Activated CD4-positive, CD25-positive, alpha-beta regulatory T cell treated with anti-CD3 and anti-CD28 coated beads, Interleukin-2, amount 50 U/mL, for 72 hours (primary cell): ENCODE measurements at regions not wholly inside any gene's neighbourhood (a gene's known extent, or its start where the extent isn't known, plus 50 kb on each side); places are given as distances from the start of the nearest gene placed in this dataset.

ENCODE experiments used
- DNase-seq: peaks from one replicate; pipeline ENCODE4 v3.0.0; 2021

- no peak for DNase-seq
Measured at GRCh38 chr11:79896258-79896657, 455.4 kb upstream of the TENM4 start.

- no peak for DNase-seq
Measured at GRCh38 chr11:79894111-79894510, 453.3 kb upstream of the TENM4 start.

GRCh38 chr11:79890272-79890671, 449.4 kb upstream of the TENM4 start:
- DNase-seq, result no peak

- DNase-seq, result no peak
Measured at GRCh38 chr11:79864882-79865281, 424.1 kb upstream of the TENM4 start.

- no peak for DNase-seq
Measured at GRCh38 chr11:79860336-79860735, 419.5 kb upstream of the TENM4 start.

GRCh38 chr11:79857377-79858214, 416.8 kb upstream of the TENM4 start:
- no peak for DNase-seq

GRCh38 chr11:79852176-79852575, 411.3 kb upstream of the TENM4 start:
- no peak for DNase-seq

- no peak for DNase-seq
Measured at GRCh38 chr11:79845002-79845709, 404.3 kb upstream of the TENM4 start.

- DNase-seq, result no peak
Measured at GRCh38 chr11:79834015-79834414, 393.2 kb upstream of the TENM4 start.

- DNase-seq, result no peak
Measured at GRCh38 chr11:79830446-79830845, 389.6 kb upstream of the TENM4 start.

- DNase-seq, result no peak
Measured at GRCh38 chr11:79829891-79830290, 389.1 kb upstream of the TENM4 start.

- no peak for DNase-seq
Measured at GRCh38 chr11:79822766-79823165, 381.9 kb upstream of the TENM4 start.

- no peak for DNase-seq
Measured at GRCh38 chr11:79813551-79813950, 372.7 kb upstream of the TENM4 start.

GRCh38 chr11:79809487-79809886, 368.7 kb upstream of the TENM4 start:
- DNase-seq, result no peak

GRCh38 chr11:79807506-79807905, 366.7 kb upstream of the TENM4 start:
- no peak for DNase-seq

- no peak for DNase-seq
Measured at GRCh38 chr11:79796704-79797103, 355.9 kb upstream of the TENM4 start.

GRCh38 chr11:79794484-79795393, 353.9 kb upstream of the TENM4 start:
- DNase-seq, result no peak

- no peak for DNase-seq
Measured at GRCh38 chr11:79794057-79794456, 353.2 kb upstream of the TENM4 start.

- no peak for DNase-seq
Measured at GRCh38 chr11:79786961-79787360, 346.1 kb upstream of the TENM4 start.

- no peak for DNase-seq
Measured at GRCh38 chr11:79783833-79784232, 343.0 kb upstream of the TENM4 start.

GRCh38 chr11:79768343-79768742, 327.5 kb upstream of the TENM4 start:
- DNase-seq, result no peak

- DNase-seq, result no peak
Measured at GRCh38 chr11:79762279-79762921, 321.6 kb upstream of the TENM4 start.

- DNase-seq, result no peak
Measured at GRCh38 chr11:79758325-79758724, 317.5 kb upstream of the TENM4 start.
